Stomach smooth muscle (tissue), 2 donors: ENCODE measurements at regions not wholly inside any gene's neighbourhood (a gene's known extent, or its start where the extent isn't known, plus 50 kb on each side); places are given as distances from the start of the nearest gene placed in this dataset.
"Not testable (repeated sequence)": the region's sequence is repeated elsewhere in the genome, so short reads cannot be mapped to it uniquely, and the experiment has no call there.

Experiments used
- H3K27ac ChIP-seq: one replicate; pipeline ENCODE4 v1.7.0; 2013; ENCODE audit warnings: mild to moderate bottlenecking, low read length, inconsistent platforms
- H3K27me3 ChIP-seq, 2 donors: one replicate each; pipeline ENCODE4 v1.7.0; 2013; ENCODE audit warnings: low read length in 2 of 2; ENCODE audit not compliant: insufficient read depth in 2 of 2, control insufficient read depth in 1 of 2
- H3K36me3 ChIP-seq, 2 donors: one replicate each; pipeline ENCODE4 v1.7.0; 2013; ENCODE audit warnings: low read length in 2 of 2; ENCODE audit not compliant: control insufficient read depth in 2 of 2, insufficient read depth in 2 of 2
- H3K4me1 ChIP-seq: one replicate; pipeline ENCODE4 v1.7.0; 2013; ENCODE audit warnings: low read length; ENCODE audit not compliant: control insufficient read depth, insufficient read depth
- H3K4me3 ChIP-seq, 2 donors: one replicate each; pipeline ENCODE4 v1.7.0; 2013; ENCODE audit warnings: low read length in 2 of 2
- H3K9ac ChIP-seq, 2 donors: one replicate each; pipeline ENCODE4 v1.7.0; 2013; ENCODE audit warnings: low read length in 2 of 2, mild to moderate bottlenecking in 1 of 2
- H3K9me3 ChIP-seq, 2 donors: one replicate each; pipeline ENCODE4 v1.7.0; 2013; ENCODE audit warnings: low read length in 2 of 2; ENCODE audit not compliant: control insufficient read depth in 2 of 2
- donor health status: healthy.
- donor health status: Pancreatic carcinoma.

DNA sequence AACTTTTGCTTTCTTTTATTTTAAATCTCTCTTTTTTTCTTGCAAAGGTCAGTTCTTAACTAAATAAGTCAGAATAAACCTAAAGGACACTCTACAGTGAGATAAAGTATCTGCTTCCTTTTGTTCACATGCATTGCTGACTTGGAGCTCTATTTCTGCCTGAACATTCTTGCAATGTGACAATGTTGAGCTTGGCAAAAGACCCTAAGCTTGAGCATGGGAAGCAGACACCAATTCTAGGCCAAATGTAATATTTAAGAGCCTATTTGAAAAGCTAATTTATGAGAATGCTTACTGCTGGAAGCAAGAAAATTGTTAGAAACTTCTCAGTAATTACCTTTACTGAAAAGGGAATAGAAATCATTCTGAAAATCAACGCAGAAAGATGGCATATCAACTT, 556.2 kb downstream of the CBLN4 start:
- no peak overlapping the region for H3K4me3 ChIP-seq
- no peak overlapping the region for H3K27ac ChIP-seq
- H3K27me3 ChIP-seq = no peaks in the 10 kb centered on the region
- no peaks in the 10 kb centered on the region for H3K4me1 ChIP-seq
- no peak overlapping the region for H3K9ac ChIP-seq
- no peaks in the 10 kb centered on the region for H3K9me3 ChIP-seq
- H3K36me3 ChIP-seq = no peaks in the 10 kb centered on the region

DNA sequence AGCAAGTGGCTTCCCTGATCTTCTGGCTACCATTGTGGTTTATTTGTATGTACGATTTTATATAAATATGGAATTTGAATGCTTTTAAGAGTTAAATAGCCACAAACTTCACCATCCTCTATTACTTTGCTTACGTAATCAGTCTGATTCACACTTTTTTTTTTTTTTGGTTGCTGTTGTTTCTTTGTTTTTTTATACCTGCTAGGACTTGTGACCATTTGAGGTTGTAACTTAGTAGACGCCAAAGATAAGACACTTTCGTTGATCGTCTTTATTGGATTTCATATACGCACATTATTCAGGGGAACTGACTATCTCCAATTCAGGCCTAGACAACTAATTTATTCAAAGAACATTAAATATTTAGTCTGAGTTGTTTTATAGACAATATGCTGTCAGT, 559.0 kb downstream of the CBLN4 start:
- Histone ChIP-seq H3K36me3 (no peaks in the 10 kb centered on the region), H3K4me3 (no peak overlapping the region), H3K4me1 (no peaks in the 10 kb centered on the region), H3K9me3 (no peaks in the 10 kb centered on the region), H3K27ac (no peak overlapping the region), H3K27me3 (no peaks in the 10 kb centered on the region), H3K9ac (no peak overlapping the region)

- Histone ChIP-seq H3K4me3 (no peak overlapping the region), H3K27me3 (no peaks in the 10 kb centered on the region), H3K4me1 (no peaks in the 10 kb centered on the region), H3K27ac (no peak overlapping the region), H3K9me3 (no peaks in the 10 kb centered on the region), H3K36me3 (no peaks in the 10 kb centered on the region), H3K9ac (no peak overlapping the region)
Observed at GRCh38 chr20:55439070-55439469, 566.2 kb downstream of the CBLN4 start.

GRCh38 chr20:55437798-55438415, 567.4 kb downstream of the CBLN4 start:
- no peaks in the 10 kb centered on the region for H3K27me3 ChIP-seq
- H3K4me3 ChIP-seq = no peak overlapping the region
- no peaks in the 10 kb centered on the region for H3K36me3 ChIP-seq
- H3K27ac ChIP-seq = no peak overlapping the region
- H3K9ac ChIP-seq = no peak overlapping the region
- no peaks in the 10 kb centered on the region for H3K4me1 ChIP-seq
- H3K9me3 ChIP-seq = no peaks in the 10 kb centered on the region

DNA sequence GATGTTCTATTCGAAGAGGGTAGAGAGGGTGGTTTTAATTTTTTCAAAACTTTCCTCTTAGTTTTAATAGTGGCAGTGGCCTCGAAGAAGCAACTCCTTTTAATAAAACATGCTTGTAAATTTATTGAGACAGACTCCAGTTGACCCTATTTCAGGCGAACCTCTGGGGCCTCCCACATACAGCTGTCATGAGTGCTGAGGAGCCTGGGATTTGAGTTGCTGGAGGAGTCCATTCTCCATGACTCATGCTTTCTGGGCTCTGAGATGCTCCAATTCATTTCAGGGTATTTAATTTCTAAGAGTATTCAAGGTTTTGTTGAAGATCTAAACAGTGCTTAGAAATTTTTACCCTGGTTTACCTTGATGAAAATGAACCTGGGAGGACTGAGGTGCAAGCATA, 580.4 kb downstream of the CBLN4 start:
- no peak overlapping the region for H3K4me3 ChIP-seq
- peaks cover 0 to 5% of the 10 kb centered on the region in 2 donors for H3K27me3 ChIP-seq
- no peak overlapping the region for H3K9ac ChIP-seq
- no peaks in the 10 kb centered on the region for H3K36me3 ChIP-seq
- no peak overlapping the region for H3K27ac ChIP-seq
- H3K9me3 ChIP-seq = no peaks in the 10 kb centered on the region
- H3K4me1 ChIP-seq = no peaks in the 10 kb centered on the region

GRCh38 chr20:55424476-55424875, 580.8 kb downstream of the CBLN4 start:
- no peaks in the 10 kb centered on the region for H3K9me3 ChIP-seq
- peaks cover 0 to 5% of the 10 kb centered on the region in 2 donors for H3K27me3 ChIP-seq
- no peak overlapping the region for H3K4me3 ChIP-seq
- H3K27ac ChIP-seq = no peak overlapping the region
- H3K9ac ChIP-seq = no peak overlapping the region
- no peaks in the 10 kb centered on the region for H3K36me3 ChIP-seq
- H3K4me1 ChIP-seq = no peaks in the 10 kb centered on the region

DNA sequence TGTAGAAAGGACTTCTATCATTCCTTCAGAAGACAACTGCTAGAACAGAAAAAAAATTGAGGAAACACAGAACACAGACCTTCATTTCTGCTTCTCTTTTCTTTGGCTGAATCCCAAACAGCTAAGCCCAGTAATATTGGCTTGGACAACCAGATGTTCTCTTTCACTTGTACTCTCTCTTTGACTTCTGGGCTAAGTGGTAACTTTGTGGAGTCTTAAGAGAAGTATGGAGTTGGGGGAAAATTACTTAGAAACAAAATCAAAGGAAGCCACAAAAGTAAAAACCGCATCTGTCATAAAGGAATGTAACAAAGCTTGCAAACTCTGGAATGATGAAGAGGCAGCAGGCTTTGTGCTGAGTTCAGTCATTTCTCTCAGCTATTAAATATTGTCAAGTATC, 587.5 kb downstream of the CBLN4 start:
- Histone ChIP-seq H3K4me1 (no peaks in the 10 kb centered on the region), H3K9ac (no peak overlapping the region), H3K9me3 (no peaks in the 10 kb centered on the region), H3K27me3 (no peaks in the 10 kb centered on the region), H3K36me3 (no peaks in the 10 kb centered on the region), H3K27ac (no peak overlapping the region), H3K4me3 (no peak overlapping the region)

DNA sequence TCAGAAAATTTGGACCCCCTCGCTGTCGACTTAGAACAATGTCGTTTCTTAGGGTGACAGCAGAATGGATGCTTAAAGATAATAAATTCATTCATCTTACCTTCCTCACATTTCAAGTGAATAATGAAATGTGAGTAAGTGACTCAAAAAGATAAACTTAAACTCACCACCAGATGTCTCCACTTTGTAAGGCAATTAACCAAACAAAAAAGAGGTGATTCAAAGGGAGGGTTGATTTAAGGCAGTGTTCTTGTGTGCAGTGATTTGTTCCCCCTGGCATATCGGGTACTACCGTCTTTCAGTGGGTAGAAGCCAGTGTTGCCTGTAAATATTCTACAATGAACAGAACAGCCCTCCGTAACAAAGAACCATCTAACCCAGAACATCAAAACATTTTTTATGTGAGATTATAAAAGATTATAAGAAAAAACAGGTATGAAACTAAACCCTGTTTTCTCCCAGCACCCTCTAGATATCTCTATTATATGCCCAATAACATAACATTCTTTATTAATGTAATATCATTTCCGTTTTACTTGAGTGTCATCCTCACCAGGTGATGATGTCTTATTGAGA, 589.7 kb downstream of the CBLN4 start:
- H3K36me3 ChIP-seq = no peaks in the 10 kb centered on the region
- H3K9ac ChIP-seq = no peak overlapping the region
- no peaks in the 10 kb centered on the region for H3K4me1 ChIP-seq
- H3K27me3 ChIP-seq = no peaks in the 10 kb centered on the region
- H3K9me3 ChIP-seq = no peaks in the 10 kb centered on the region
- no peak overlapping the region for H3K4me3 ChIP-seq
- no peak overlapping the region for H3K27ac ChIP-seq

DNA sequence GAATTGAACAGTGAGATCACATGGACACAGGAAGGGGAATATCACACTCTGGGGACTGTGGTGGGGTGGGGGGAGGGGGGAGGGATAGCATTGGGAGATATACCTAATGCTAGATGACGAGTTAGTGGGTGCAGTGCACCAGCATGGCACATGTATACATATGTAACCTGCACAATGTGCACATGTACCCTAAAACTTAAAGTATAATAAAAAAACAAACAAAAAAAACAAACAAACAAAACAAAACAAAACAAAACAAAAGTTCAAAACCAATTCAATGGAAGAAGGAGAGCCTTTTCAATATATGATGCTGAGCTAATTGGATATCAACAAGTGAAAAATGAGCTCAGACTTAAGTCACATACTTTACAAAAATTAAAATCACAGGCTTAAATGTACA, 592.8 kb downstream of the CBLN4 start:
- not testable (repeated sequence) for H3K27ac ChIP-seq, H3K4me1 ChIP-seq, H3K4me3 ChIP-seq, H3K9me3 ChIP-seq, H3K36me3 ChIP-seq, H3K27me3 ChIP-seq, H3K9ac ChIP-seq

DNA sequence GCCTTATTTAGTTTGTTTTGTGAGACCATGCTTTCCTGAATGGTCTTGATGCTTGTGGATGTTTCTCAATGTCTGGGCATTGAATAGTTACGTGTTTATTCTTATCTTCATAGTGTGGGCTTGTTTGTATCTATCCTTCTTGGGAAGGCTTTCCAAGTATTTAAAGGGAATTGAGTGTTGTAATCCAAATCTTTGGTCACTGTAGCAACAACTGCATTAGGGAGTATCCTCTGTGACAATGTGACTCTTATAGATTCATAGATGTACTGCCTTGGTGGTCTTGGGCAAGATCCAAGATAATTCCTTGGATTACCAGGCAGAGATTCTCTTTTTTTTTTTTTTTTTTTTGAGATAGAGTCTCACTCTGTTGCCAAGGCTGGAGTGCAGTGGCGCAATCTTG, 598.4 kb downstream of the CBLN4 start:
- Histone ChIP-seq H3K4me1 (no peaks in the 10 kb centered on the region), H3K36me3 (no peaks in the 10 kb centered on the region), H3K9ac (no peak overlapping the region), H3K4me3 (no peak overlapping the region), H3K27ac (no peak overlapping the region), H3K27me3 (no peaks in the 10 kb centered on the region), H3K9me3 (no peaks in the 10 kb centered on the region)

GRCh38 chr20:55394592-55394991, 610.7 kb downstream of the CBLN4 start:
- Histone ChIP-seq H3K9me3 (no peaks in the 10 kb centered on the region), H3K36me3 (no peaks in the 10 kb centered on the region), H3K4me3 (no peak overlapping the region), H3K4me1 (no peaks in the 10 kb centered on the region), H3K27me3 (no peaks in the 10 kb centered on the region), H3K9ac (no peak overlapping the region), H3K27ac (no peak overlapping the region)
